Esophagus muscularis mucosa (tissue), 4 donors: ENCODE measurements at regions not wholly inside any gene's neighbourhood (a gene's known extent, or its start where the extent isn't known, plus 50 kb on each side); places are given as distances from the start of the nearest gene placed in this dataset.

Experiments used
- DNase-seq: peaks from one replicate; pipeline ENCODE4 v3.0.0-alpha.2; 2017; ENCODE audit errors: extremely low spot score
- H3K27ac ChIP-seq, 4 donors: fragments of 200-600 bp; sonication (generic); replicated peaks in 1 of 4; 1 replicate in 3 of 4; 2 replicates in 1 of 4; pipeline ENCODE4 v1.5.1; 2016 to 2019; ENCODE audit warnings: mild to moderate bottlenecking in 1 of 4
- H3K27me3 ChIP-seq, 4 donors: fragments of 200-600 bp; sonication (generic); one replicate each; pipeline versions ENCODE4 v1.5.1 to v1.6.0; 2016 to 2019
- H3K36me3 ChIP-seq, 4 donors: fragments of 200-600 bp; sonication (generic); one replicate each; pipeline ENCODE4 v1.5.1; 2016 to 2019
- H3K4me1 ChIP-seq, 4 donors: fragments of 200-600 bp; sonication (generic); one replicate each; pipeline ENCODE4 v1.5.1; 2016 to 2019
- H3K4me3 ChIP-seq, 4 donors: fragments of 200-600 bp; sonication (generic); 1 replicate in 2 of 4; 2 replicates in 2 of 4; pipeline ENCODE4 v1.5.1; 2016 to 2019; ENCODE audit warnings: mild to moderate bottlenecking in 4 of 4, moderate library complexity in 1 of 4
- H3K9me3 ChIP-seq, 4 donors: fragments of 200-600 bp; sonication (generic); 1 replicate in 3 of 4; 2 replicates in 1 of 4; pipeline ENCODE4 v1.5.1; 2016 to 2019
- EP300 ChIP-seq: sonication (generic); formaldehyde crosslinking; IDR thresholded peaks from one replicate; pipeline ENCODE4 v1.6.1; 2017; ENCODE audit warnings: antibody characterized with exemption
- POLR2A ChIP-seq: fragments of 450-650 bp; IDR thresholded peaks from one replicate; pipeline ENCODE4 v1.6.1; 2017; ENCODE audit warnings: antibody characterized with exemption, moderate library complexity, mild to moderate bottlenecking, low read depth
- POLR2AphosphoS5 ChIP-seq, 2 donors: sonication (generic); formaldehyde crosslinking; IDR thresholded peaks; one replicate each; pipeline ENCODE4 v1.6.1; 2017; ENCODE audit warnings: antibody characterized with exemption in 2 of 2
- WGBS: methylation state at CpG from one replicate; pipeline ENCODE4 v1.1.5; 2018; 5-methylcytosine and 5-hydroxymethylcytosine counted together
- intact Hi-C: fragments of 100-400 bp; cut with DNase I; formaldehyde crosslinking; loops from one replicate; pipeline ENCODE4 v1.15.1; 2023
- TF ChIP-seq, protein P1 (sequence below), 3 experiments: fragments of 200-600 bp in 2 of 3; fragments of 450-650 bp in 1 of 3; sonication (generic) in 2 of 3; IDR thresholded peaks; one replicate each; pipeline ENCODE4 v1.5.1; 2017 to 2019; ENCODE audit warnings: antibody characterized with exemption in 3 of 3, mild to moderate bottlenecking in 2 of 3, moderate library complexity in 1 of 3

DNA sequence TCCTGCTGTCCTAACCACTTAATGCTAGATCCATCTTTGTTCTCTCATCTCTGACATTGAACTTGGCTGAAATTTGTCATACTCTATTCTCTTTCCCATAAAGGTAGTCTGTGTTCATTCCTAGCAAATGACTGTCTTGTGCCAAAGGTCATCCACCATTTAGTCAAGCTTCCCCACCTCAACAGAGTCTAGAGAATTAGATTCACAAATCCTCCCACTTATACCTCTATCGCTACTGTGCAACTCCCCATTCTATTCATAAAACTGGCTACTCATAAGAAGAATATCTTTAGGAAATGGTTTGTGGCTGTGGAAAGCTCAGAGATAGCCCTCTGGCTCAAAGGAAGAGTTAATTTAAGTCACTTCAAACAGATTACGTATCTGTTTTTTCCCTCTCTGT is 59.7 kb upstream of the MBNL1 start:
- TF ChIP-seq EP300 (no peak), POLR2A (no peak)
- TF ChIP-seq, protein P1, sequence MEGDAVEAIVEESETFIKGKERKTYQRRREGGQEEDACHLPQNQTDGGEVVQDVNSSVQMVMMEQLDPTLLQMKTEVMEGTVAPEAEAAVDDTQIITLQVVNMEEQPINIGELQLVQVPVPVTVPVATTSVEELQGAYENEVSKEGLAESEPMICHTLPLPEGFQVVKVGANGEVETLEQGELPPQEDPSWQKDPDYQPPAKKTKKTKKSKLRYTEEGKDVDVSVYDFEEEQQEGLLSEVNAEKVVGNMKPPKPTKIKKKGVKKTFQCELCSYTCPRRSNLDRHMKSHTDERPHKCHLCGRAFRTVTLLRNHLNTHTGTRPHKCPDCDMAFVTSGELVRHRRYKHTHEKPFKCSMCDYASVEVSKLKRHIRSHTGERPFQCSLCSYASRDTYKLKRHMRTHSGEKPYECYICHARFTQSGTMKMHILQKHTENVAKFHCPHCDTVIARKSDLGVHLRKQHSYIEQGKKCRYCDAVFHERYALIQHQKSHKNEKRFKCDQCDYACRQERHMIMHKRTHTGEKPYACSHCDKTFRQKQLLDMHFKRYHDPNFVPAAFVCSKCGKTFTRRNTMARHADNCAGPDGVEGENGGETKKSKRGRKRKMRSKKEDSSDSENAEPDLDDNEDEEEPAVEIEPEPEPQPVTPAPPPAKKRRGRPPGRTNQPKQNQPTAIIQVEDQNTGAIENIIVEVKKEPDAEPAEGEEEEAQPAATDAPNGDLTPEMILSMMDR (IDR thresholded peaks at IDR 0.05): no peak
- Histone ChIP-seq H3K9me3 (no peaks in the 10 kb centered on the region), H3K4me1 (peaks cover 1 to 53% (median 43%) of the 10 kb centered on the region in 4 donors), H3K27ac (peak overlapping the region in 3 of 4 donors; percentile 18 to 51 (median 37)), H3K27me3 (no peaks in the 10 kb centered on the region), H3K4me3 (no peak overlapping the region), H3K36me3 (no peaks in the 10 kb centered on the region)
- 88% methylated on average over 2 of the region's 2 CpGs for WGBS
- no peak for DNase-seq
- intact Hi-C loops: loop anchor here (5.0 kb wide), 1 partner anchor 58 kb away; the partner anchor contains the start of gene MBNL1

DNA sequence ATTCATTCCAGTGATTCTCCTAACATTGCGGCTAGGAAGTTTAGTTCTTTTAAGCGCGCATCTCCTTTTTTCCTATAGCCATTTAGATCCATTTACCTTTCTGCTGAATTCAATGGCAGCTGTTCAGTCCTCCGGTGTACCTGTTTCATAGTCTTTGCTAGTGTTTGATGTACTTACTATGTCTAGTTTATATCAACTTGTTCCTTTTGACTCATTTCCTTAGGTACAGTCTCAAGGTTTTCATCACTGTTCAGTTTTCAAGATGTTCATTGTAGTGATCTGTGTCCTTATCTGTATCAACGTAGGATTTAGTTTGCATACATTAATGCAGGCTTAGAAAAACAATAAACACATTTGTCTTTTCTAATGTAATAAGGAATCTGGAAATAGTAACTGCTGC is 59.0 kb upstream of the MBNL1 start:
- Histone ChIP-seq H3K27me3 (no peaks in the 10 kb centered on the region), H3K9me3 (no peaks in the 10 kb centered on the region), H3K4me1 (peaks cover 5 to 54% (median 46%) of the 10 kb centered on the region in 4 donors), H3K27ac (peak overlapping the region; percentile 11 to 51 (median 26)), H3K4me3 (no peak overlapping the region), H3K36me3 (no peaks in the 10 kb centered on the region)
- no peak for DNase-seq
- TF ChIP-seq EP300 (no peak), POLR2A (no peak), POLR2AphosphoS5 (IDR thresholded peaks at IDR 0.05) (no peak)
- TF ChIP-seq, protein P1 (IDR thresholded peaks at IDR 0.05): no peak
- WGBS: 94% methylated on average over 5 of the region's 5 CpGs
- intact Hi-C loops: loop anchor here (5.0 kb wide), 1 partner anchor 58 kb away; the partner anchor contains the start of gene MBNL1

DNA sequence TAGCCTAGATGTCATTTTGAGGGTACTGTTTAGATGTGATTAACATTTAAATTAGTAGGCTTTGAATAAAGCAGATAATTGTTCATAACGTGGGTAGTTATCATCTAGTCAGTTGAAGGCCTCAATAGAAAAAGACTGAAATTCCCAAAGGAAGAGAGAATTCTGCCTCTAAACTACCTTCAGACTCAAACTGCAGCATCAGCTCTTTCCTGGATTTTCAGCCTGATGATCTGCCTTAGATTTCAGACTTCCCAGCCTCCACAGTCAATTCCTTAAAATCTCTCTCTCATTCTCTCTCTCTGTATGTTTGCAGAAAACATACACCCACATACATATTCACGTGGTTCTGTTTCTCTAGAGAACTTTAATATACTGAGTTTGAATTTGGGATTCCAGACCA is 58.0 kb upstream of the MBNL1 start:
- no peak for DNase-seq
- Histone ChIP-seq H3K9me3 (no peaks in the 10 kb centered on the region), H3K4me3 (no peak overlapping the region), H3K27ac (peak overlapping the region in 3 of 4 donors; percentile 11 to 69 (median 65)), H3K4me1 (peaks cover 5 to 53% (median 44%) of the 10 kb centered on the region in 4 donors), H3K27me3 (no peaks in the 10 kb centered on the region), H3K36me3 (no peaks in the 10 kb centered on the region)
- no peak for TF ChIP-seq POLR2A
- TF ChIP-seq, protein P1 (IDR thresholded peaks at IDR 0.05): no peak
- no peak for TF ChIP-seq POLR2AphosphoS5 (IDR thresholded peaks at IDR 0.05)
- no peak for TF ChIP-seq EP300
- intact Hi-C loops: no loop called here
- WGBS: 86% methylated on average over 2 of the region's 2 CpGs

DNA sequence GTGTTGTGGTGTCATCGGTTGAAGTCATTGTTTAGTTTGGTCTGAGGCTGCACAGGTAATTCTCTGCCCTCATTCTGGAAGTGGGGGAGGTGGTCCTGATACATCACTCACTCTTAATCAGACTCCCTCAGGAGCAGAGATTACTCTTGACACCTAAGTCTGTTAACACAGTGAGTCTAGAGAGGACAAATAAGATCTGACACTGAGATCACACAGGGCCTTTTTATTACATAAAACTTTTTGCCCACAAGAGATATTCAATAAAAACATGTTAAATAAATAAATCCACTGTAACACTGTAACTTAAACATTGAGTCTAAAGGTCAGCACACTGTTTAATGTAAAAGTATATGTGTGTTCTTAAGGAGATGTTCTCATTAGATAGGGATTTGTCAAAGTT is 57.1 kb upstream of the MBNL1 start:
- H3K27me3 ChIP-seq: no peaks in the 10 kb centered on the region
- no peak overlapping the region for H3K4me3 ChIP-seq
- TF ChIP-seq, protein P1 (IDR thresholded peaks at IDR 0.05): no peak
- TF ChIP-seq POLR2AphosphoS5 (IDR thresholded peaks at IDR 0.05) (no peak), EP300 (no peak), POLR2A (no peak)
- H3K9me3 ChIP-seq: no peaks in the 10 kb centered on the region
- H3K27ac ChIP-seq: peak overlapping the region in 2 of 4 donors; percentile 65 to 69
- intact Hi-C loops: no loop called here
- DNase-seq: no peak
- peaks cover 5 to 48% (median 37%) of the 10 kb centered on the region in 4 donors for H3K4me1 ChIP-seq
- 38% methylated on average over 1 of the region's 1 CpG for WGBS
- no peaks in the 10 kb centered on the region for H3K36me3 ChIP-seq

DNA sequence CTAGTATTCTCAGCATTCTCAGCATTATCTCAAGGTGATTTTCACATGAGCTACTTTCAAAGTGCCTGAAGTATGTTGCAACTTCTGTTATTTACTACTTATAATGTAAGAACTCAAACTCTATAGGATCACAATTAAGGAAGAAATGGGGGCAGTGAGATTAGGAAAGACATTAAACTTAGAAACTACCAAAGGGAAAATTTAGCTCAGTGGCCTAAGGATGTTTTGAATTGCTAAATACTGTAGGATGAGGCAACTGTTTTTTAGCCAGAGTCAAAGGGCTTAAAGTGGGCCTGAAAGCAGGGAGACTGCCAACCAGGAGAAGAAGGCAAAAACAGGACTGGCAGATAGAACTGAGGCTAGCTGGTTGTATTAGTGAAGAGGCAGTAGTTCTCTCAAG is 55.5 kb upstream of the MBNL1 start:
- Histone ChIP-seq H3K4me3 (no peak overlapping the region), H3K36me3 (no peaks in the 10 kb centered on the region), H3K27me3 (no peaks in the 10 kb centered on the region), H3K27ac (peak overlapping the region; percentile 65 to 69 (median 66)), H3K4me1 (peaks cover 5 to 50% (median 39%) of the 10 kb centered on the region in 4 donors), H3K9me3 (no peaks in the 10 kb centered on the region)
- no peak for DNase-seq
- TF ChIP-seq EP300 (no peak), POLR2A (no peak), POLR2AphosphoS5 (IDR thresholded peaks at IDR 0.05) (no peak)
- TF ChIP-seq, protein P1 (IDR thresholded peaks at IDR 0.05): no peak
- intact Hi-C loops: no loop called here
